PC-3 (cell line): ENCODE measurements at regions not wholly inside any gene's neighbourhood (a gene's known extent, or its start where the extent isn't known, plus 50 kb on each side); places are given as distances from the start of the nearest gene placed in this dataset.

Source experiments
- ATAC-seq: fragments of 200-7000 bp; cut with Tn5 transposase; 2 replicates; pipeline ENCODE4 v1.9.1; 2020; ENCODE audit warnings: mild to moderate bottlenecking, moderate library complexity
- BruUV-seq: library from RNA; stranded (reverse); fragments of 400-500 nt; replicated peaks from 2 replicates; lab custom pipeline; 2021; lab: Mats Ljungman, UMichigan
- CTCF ChIA-PET: fragments of 300-600 bp; sonication (Branson Sonifier 250); formaldehyde crosslinking; loops from one replicate; lab custom pipeline; 2022; ENCODE audit warnings: antibody characterized with exemption; lab: Charles Lee
- POLR2A ChIA-PET: fragments of 300-600 bp; sonication (Branson Sonifier 250); formaldehyde crosslinking; loops from one replicate; lab custom pipeline; 2022; ENCODE audit warnings: antibody characterized with exemption; ENCODE audit not compliant: unreplicated experiment; lab: Charles Lee
- DNase-seq: peaks from one replicate; pipeline ENCODE4 v3.0.0-alpha.2; 2015
- H2AFZ ChIP-seq: fragments of 300-600 bp; sonication (generic); 2 replicates; pipeline ENCODE4 v1.6.0; 2016; ENCODE audit warnings: antibody characterized with exemption, low read length
- H3F3A ChIP-seq: fragments of 300-600 bp; sonication (generic); one replicate; pipeline ENCODE4 v1.6.0; 2017; ENCODE audit warnings: antibody characterized with exemption, low read length, control low read depth, mild to moderate bottlenecking; ENCODE audit not compliant: unreplicated experiment
- H3K27ac ChIP-seq: fragments of 300-600 bp; sonication (generic); 2 replicates; pipeline ENCODE4 v1.5.1; 2016; ENCODE audit warnings: mild to moderate bottlenecking, low read length
- H3K27me3 ChIP-seq: fragments of 300-600 bp; sonication (generic); 2 replicates; pipeline ENCODE4 v1.6.1; 2016; ENCODE audit warnings: low read length, mixed read lengths
- H3K36me3 ChIP-seq: fragments of 300-600 bp; sonication (generic); 2 replicates; pipeline ENCODE4 v1.6.1; 2016; ENCODE audit warnings: low read depth, mixed run types, low read length, mixed read lengths
- H3K4me1 ChIP-seq: fragments of 300-600 bp; sonication (generic); 2 replicates; pipeline ENCODE4 v1.5.1; 2016; ENCODE audit warnings: low read length; ENCODE audit not compliant: insufficient read depth
- H3K4me2 ChIP-seq: fragments of 300-600 bp; sonication (generic); 2 replicates; pipeline ENCODE4 v1.6.0; 2016; ENCODE audit warnings: low read length
- H3K4me3 ChIP-seq: fragments of 300-600 bp; sonication (generic); 2 replicates; pipeline ENCODE4 v1.5.1; 2016; ENCODE audit warnings: mild to moderate bottlenecking, low read length, mixed read lengths
- H3K79me2 ChIP-seq: fragments of 300-600 bp; sonication (generic); 2 replicates; pipeline ENCODE4 v1.6.1; 2017; ENCODE audit warnings: low read length, mixed read lengths
- H3K9ac ChIP-seq: fragments of 300-600 bp; sonication (generic); 2 replicates; pipeline ENCODE4 v1.6.0; 2016; ENCODE audit warnings: mild to moderate bottlenecking, low read length
- H3K9me2 ChIP-seq: fragments of 300-600 bp; sonication (generic); replicated peaks from 2 replicates; pipeline ENCODE4 v1.6.1; 2016; ENCODE audit warnings: mixed run types, low read length, mixed read lengths
- H3K9me3 ChIP-seq: fragments of 300-600 bp; sonication (generic); 2 replicates; pipeline ENCODE4 v1.6.1; 2016; ENCODE audit warnings: low read length, mixed read lengths
- H4K20me1 ChIP-seq: fragments of 300-600 bp; sonication (generic); 2 replicates; pipeline ENCODE4 v1.6.1; 2016; ENCODE audit warnings: low read length, mixed read lengths
- EZH2 ChIP-seq: fragments of 300-600 bp; sonication (generic); IDR thresholded peaks from one replicate; pipeline ENCODE4 v1.6.1; 2017; ENCODE audit warnings: antibody characterized with exemption, mild to moderate bottlenecking, low read length; ENCODE audit not compliant: unreplicated experiment
- EZH2phosphoT487 ChIP-seq: fragments of 300-600 bp; sonication (generic); IDR thresholded peaks from 2 replicates; pipeline ENCODE4 v1.6.1; 2018; ENCODE audit warnings: mild to moderate bottlenecking, antibody characterized with exemption, low read length, borderline replicate concordance
- intact Hi-C: fragments of 100-400 bp; cut with micrococcal nuclease; formaldehyde crosslinking; loops from 2 replicates; pipeline ENCODE4 v1.9.0; 2023
- TF ChIP-seq, protein P1 (sequence below): fragments of 300-600 bp; sonication (generic); conservative IDR thresholded peaks from 2 replicates; pipeline ENCODE4 v1.5.1; 2017; ENCODE audit warnings: antibody characterized with exemption, low read depth, mild to moderate bottlenecking, low read length

GRCh38 chr2:53035153-53035552 is 732.5 kb upstream of the CHAC2 start:
- CTCF ChIA-PET = no interaction called here
- Histone ChIP-seq H3K9me2 (no peaks in the 10 kb centered on the region), H3K27me3 (no peaks in the 10 kb centered on the region), H3K9me3 (no peaks in the 10 kb centered on the region), H4K20me1 (no peaks in the 10 kb centered on the region), H3K4me1 (0 out of 2 replicates have a peak, but pooled peaks cover 4% of the 10 kb centered on the region), H2AFZ (no peak overlapping the region), H3F3A (no peaks in the 10 kb centered on the region), H3K79me2 (no peaks in the 10 kb centered on the region), H3K4me3 (no peak overlapping the region), H3K27ac (no peak overlapping the region), H3K9ac (no peak overlapping the region), H3K36me3 (no peaks in the 10 kb centered on the region), H3K4me2 (no peak overlapping the region)
- POLR2A ChIA-PET = no interaction called here
- intact Hi-C loops = no loop called here
- ATAC-seq (no peak), DNase-seq (no peak)
- BruUV-seq = no TSS peak
- TF ChIP-seq EZH2 (no peak), EZH2phosphoT487 (no peak)
- TF ChIP-seq, protein P1, sequence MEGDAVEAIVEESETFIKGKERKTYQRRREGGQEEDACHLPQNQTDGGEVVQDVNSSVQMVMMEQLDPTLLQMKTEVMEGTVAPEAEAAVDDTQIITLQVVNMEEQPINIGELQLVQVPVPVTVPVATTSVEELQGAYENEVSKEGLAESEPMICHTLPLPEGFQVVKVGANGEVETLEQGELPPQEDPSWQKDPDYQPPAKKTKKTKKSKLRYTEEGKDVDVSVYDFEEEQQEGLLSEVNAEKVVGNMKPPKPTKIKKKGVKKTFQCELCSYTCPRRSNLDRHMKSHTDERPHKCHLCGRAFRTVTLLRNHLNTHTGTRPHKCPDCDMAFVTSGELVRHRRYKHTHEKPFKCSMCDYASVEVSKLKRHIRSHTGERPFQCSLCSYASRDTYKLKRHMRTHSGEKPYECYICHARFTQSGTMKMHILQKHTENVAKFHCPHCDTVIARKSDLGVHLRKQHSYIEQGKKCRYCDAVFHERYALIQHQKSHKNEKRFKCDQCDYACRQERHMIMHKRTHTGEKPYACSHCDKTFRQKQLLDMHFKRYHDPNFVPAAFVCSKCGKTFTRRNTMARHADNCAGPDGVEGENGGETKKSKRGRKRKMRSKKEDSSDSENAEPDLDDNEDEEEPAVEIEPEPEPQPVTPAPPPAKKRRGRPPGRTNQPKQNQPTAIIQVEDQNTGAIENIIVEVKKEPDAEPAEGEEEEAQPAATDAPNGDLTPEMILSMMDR = no peak

- peaks cover 2% of the 10 kb centered on the region for H3K4me1 ChIP-seq
- DNase-seq (no peak), ATAC-seq (no peak)
- H3K4me2 ChIP-seq = no peak overlapping the region
- no peak overlapping the region for H3K9ac ChIP-seq
- ChIA-PET CTCF (no interaction called here), POLR2A (no interaction called here)
- no peak overlapping the region for H2AFZ ChIP-seq
- BruUV-seq = no TSS peak
- no peak overlapping the region for H3K4me3 ChIP-seq
- H3K9me3 ChIP-seq = no peaks in the 10 kb centered on the region
- intact Hi-C loops = no loop called here
- no peaks in the 10 kb centered on the region for H3K27me3 ChIP-seq
- H4K20me1 ChIP-seq = no peaks in the 10 kb centered on the region
- no peaks in the 10 kb centered on the region for H3K79me2 ChIP-seq
- H3K27ac ChIP-seq = no peak overlapping the region
- H3F3A ChIP-seq = no peaks in the 10 kb centered on the region
- no peaks in the 10 kb centered on the region for H3K9me2 ChIP-seq
- TF ChIP-seq, protein P1 = no peak
- TF ChIP-seq EZH2 (no peak), EZH2phosphoT487 (no peak)
- H3K36me3 ChIP-seq = no peaks in the 10 kb centered on the region
Measured at GRCh38 chr2:53033411-53033810, 734.2 kb upstream of the CHAC2 start.

DNA sequence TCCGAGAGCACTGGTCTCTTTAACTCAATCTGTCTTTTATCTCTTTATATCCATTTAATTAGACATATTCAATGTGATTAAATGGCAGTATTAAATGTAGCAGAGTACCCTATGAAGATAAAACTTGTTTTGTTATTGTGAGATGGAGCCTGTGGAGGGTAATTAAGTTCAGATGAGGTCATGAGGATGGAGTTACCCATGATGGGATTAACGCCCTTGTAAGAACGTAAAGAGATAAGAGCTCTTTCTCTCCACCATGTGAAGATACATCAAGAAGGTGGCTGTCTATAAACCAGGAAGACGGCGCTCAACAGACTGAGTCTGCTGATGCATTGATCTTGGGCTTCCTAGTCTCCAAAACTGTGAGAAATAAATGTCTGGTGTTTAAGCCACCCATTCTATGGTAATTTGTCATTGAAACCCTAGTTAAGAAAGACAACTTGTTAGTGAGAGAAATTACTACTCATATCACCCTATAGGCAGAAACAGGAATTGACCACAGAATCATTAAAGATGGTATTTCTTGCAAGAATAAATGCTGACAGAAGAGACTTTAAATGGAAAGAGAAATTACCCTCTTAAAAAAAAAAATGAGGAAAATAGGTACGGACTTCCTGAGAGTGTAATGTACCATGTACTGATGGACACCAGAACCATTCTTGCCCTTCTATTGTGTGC is 738.7 kb upstream of the CHAC2 start:
- ATAC-seq (no peak), DNase-seq (no peak)
- ChIA-PET CTCF (no interaction called here), POLR2A (no interaction called here)
- TF ChIP-seq, protein P1 = no peak
- TF ChIP-seq EZH2phosphoT487 (no peak), EZH2 (no peak)
- Histone ChIP-seq H3K4me2 (peak overlapping the region; percentile 27; the same call in 1 of the 2 replicates), H3K9ac (no peak overlapping the region), H3K27ac (no peak overlapping the region), H3K9me3 (no peaks in the 10 kb centered on the region), H3K79me2 (no peaks in the 10 kb centered on the region), H3K4me1 (peaks cover 15% of the 10 kb centered on the region), H3K36me3 (no peaks in the 10 kb centered on the region), H4K20me1 (no peaks in the 10 kb centered on the region), H3K27me3 (no peaks in the 10 kb centered on the region), H3K9me2 (no peaks in the 10 kb centered on the region), H2AFZ (no peak overlapping the region), H3F3A (no peaks in the 10 kb centered on the region), H3K4me3 (no peak overlapping the region)
- intact Hi-C loops = no loop called here
- no TSS peak for BruUV-seq
